ENCODE measurements at regions not wholly inside any gene's neighbourhood (a gene's known extent, or its start where the extent isn't known, plus 50 kb on each side); places are given as distances from the start of the nearest gene placed in this dataset.

GRCh38 chr1:192951691-192952460 is 107.3 kb downstream of the UCHL5 start:
- DNase-seq, result no peak

GRCh38 chr1:192952646-192953045 is 106.5 kb downstream of the UCHL5 start:
- DNase-seq, result no peak

GRCh38 chr1:192954705-192955265 is 104.4 kb downstream of the UCHL5 start:
- DNase-seq, result no peak

- no peak for DNase-seq
Observed at GRCh38 chr1:192958350-192958749, 100.8 kb downstream of the UCHL5 start.

- DNase-seq, result no peak
Observed at GRCh38 chr1:192958871-192959270, 100.3 kb downstream of the UCHL5 start.

GRCh38 chr1:192959657-192960186 is 99.4 kb downstream of the UCHL5 start:
- no peak for DNase-seq

Data from hippocampal formation (tissue), 2 donors.